Lung (tissue), 11 donors: ENCODE measurements at regions not wholly inside any gene's neighbourhood (a gene's known extent, or its start where the extent isn't known, plus 50 kb on each side); places are given as distances from the start of the nearest gene placed in this dataset.

Source experiments
- ATAC-seq: fragments of 200-7000 bp; cut with Tn5 transposase; one replicate; pipeline ENCODE4 v1.9.1; 2020; ENCODE audit warnings: moderate number of reproducible peaks; ENCODE audit not compliant: insufficient read depth, low FRiP score
- DNase-seq, 3 donors: peaks; one replicate each; pipeline ENCODE4 v3.0.0-alpha.2; 2013 to 2017
- H3K27ac ChIP-seq, 2 donors: one replicate each; pipeline ENCODE4 v1.5.1; 2013; ENCODE audit warnings: mild to moderate bottlenecking in 2 of 2, moderate library complexity in 2 of 2, control low read depth in 1 of 2, inconsistent platforms in 1 of 2, low read depth in 1 of 2, low read length in 1 of 2
- H3K27me3 ChIP-seq, 3 donors: one replicate each; pipeline ENCODE4 v1.5.1; 2013; ENCODE audit warnings: low read length in 2 of 3; ENCODE audit not compliant: control insufficient read depth in 3 of 3, insufficient read depth in 3 of 3
- H3K36me3 ChIP-seq, 4 donors: one replicate each; pipeline ENCODE4 v1.5.1; 2013; ENCODE audit warnings: low read length in 4 of 4, mild to moderate bottlenecking in 1 of 4, moderate library complexity in 1 of 4; ENCODE audit not compliant: control insufficient read depth in 4 of 4, insufficient read depth in 4 of 4
- H3K4me1 ChIP-seq, 5 donors: one replicate each; pipeline ENCODE4 v1.5.1; 2013; ENCODE audit warnings: low read length in 5 of 5, mild to moderate bottlenecking in 2 of 5, moderate library complexity in 1 of 5; ENCODE audit not compliant: control insufficient read depth in 5 of 5, insufficient read depth in 5 of 5
- H3K4me3 ChIP-seq: one replicate; pipeline ENCODE4 v1.5.1; 2013; ENCODE audit warnings: mild to moderate bottlenecking, control low read depth, moderate library complexity
- H3K9ac ChIP-seq, 2 donors: one replicate each; pipeline ENCODE4 v1.5.1; 2013; ENCODE audit warnings: low read length in 2 of 2, control low read depth in 1 of 2; ENCODE audit not compliant: insufficient read depth in 1 of 2
- H3K9me3 ChIP-seq, 4 donors: one replicate each; pipeline ENCODE4 v1.5.1; 2013; ENCODE audit warnings: low read length in 3 of 4, mild to moderate bottlenecking in 1 of 4, moderate library complexity in 1 of 4; ENCODE audit not compliant: control insufficient read depth in 4 of 4, insufficient read depth in 3 of 4
- CTCF ChIP-seq: IDR thresholded peaks from 2 replicates; pipeline ENCODE4 v1.5.1; 2012; ENCODE audit warnings: mild to moderate bottlenecking; ENCODE audit errors: control extremely low read depth, extremely low read depth
- WGBS, 2 donors: extraction: QIAGEN DNeasy Blood & Tissue Kit; methylation state at CpG; one replicate each; pipeline ENCODE4 v1.1.7; 2013; 5-methylcytosine and 5-hydroxymethylcytosine counted together
- donor health status: control.
- donor health status: control.
- donor health status: Bipolar disorder and iron deficiency.
- donor health status: healthy.
- donor health status: DM: yes; HTN: yes; CAD: no.

GRCh38 chr22:48884786-48885185 lies 942.9 kb downstream of the BRD1 start:
- Histone ChIP-seq H3K27ac (no peak overlapping the region), H3K36me3 (no peaks in the 10 kb centered on the region), H3K9me3 (peaks cover 0 to 8% (median 0%) of the 10 kb centered on the region in 4 donors), H3K27me3 (peaks cover 0 to 3% (median 0%) of the 10 kb centered on the region in 3 donors), H3K4me1 (no peaks in the 10 kb centered on the region), H3K9ac (no peak overlapping the region), H3K4me3 (no peak overlapping the region)
- no peak for ATAC-seq
- no peak for DNase-seq
- TF ChIP-seq CTCF, result no peak
- 78 to 88% methylated on average over 16 of the region's 16 CpGs for WGBS, 2 donors

GRCh38 chr22:48884324-48884723 lies 943.3 kb downstream of the BRD1 start:
- WGBS, 2 donors, result 73 to 83% methylated on average over 12 of the region's 12 CpGs
- no peak for TF ChIP-seq CTCF
- Histone ChIP-seq H3K9ac (no peak overlapping the region), H3K36me3 (no peaks in the 10 kb centered on the region), H3K4me1 (no peaks in the 10 kb centered on the region), H3K27ac (no peak overlapping the region), H3K27me3 (peaks cover 0 to 3% (median 0%) of the 10 kb centered on the region in 3 donors), H3K9me3 (peaks cover 0 to 8% (median 0%) of the 10 kb centered on the region in 4 donors), H3K4me3 (no peak overlapping the region)
- ATAC-seq (no peak), DNase-seq (no peak)

GRCh38 chr22:48883211-48883960 lies 944.3 kb downstream of the BRD1 start:
- no peak overlapping the region for H3K9ac ChIP-seq
- H3K9me3 ChIP-seq, result peaks cover 0 to 8% (median 0%) of the 10 kb centered on the region in 4 donors
- no peaks in the 10 kb centered on the region for H3K4me1 ChIP-seq
- WGBS, 2 donors, result 86 to 88% methylated on average over 20 of the region's 20 CpGs
- peaks cover 0 to 3% (median 0%) of the 10 kb centered on the region in 3 donors for H3K27me3 ChIP-seq
- DNase-seq, result no peak
- H3K36me3 ChIP-seq, result no peaks in the 10 kb centered on the region
- H3K27ac ChIP-seq, result no peak overlapping the region
- no peak for TF ChIP-seq CTCF
- no peak for ATAC-seq
- H3K4me3 ChIP-seq, result no peak overlapping the region
